Immature natural killer cell (primary cell): ENCODE measurements at regions not wholly inside any gene's neighbourhood (a gene's known extent, or its start where the extent isn't known, plus 50 kb on each side); places are given as distances from the start of the nearest gene placed in this dataset.
A peak's percentile ranks its signal among the peaks of the same experiment; 100 is the strongest.

Experiments used
- DNase-seq, 3 donors: peaks; one replicate each; pipeline ENCODE4 v3.0.0; 2022; ENCODE audit warnings: mixed read lengths in 1 of 3
- H3K27ac Mint-ChIP-seq, 6 donors: one replicate each; pipeline ENCODE4 v1.8.0; 2020; ENCODE audit warnings: mixed read lengths in 6 of 6, mild to moderate bottlenecking in 5 of 6, inconsistent platforms in 4 of 6, moderate library complexity in 3 of 6
- H3K27me3 Mint-ChIP-seq, 3 donors: one replicate each; pipeline ENCODE4 v1.8.0; 2020 to 2021; ENCODE audit warnings: low read depth in 3 of 3, mild to moderate bottlenecking in 3 of 3, mixed read lengths in 3 of 3, moderate library complexity in 3 of 3, inconsistent platforms in 1 of 3
- H3K36me3 Mint-ChIP-seq, 3 donors: one replicate each; pipeline ENCODE4 v1.8.0; 2020; ENCODE audit warnings: mixed read lengths in 3 of 3, inconsistent platforms in 2 of 3, mild to moderate bottlenecking in 2 of 3
- H3K4me1 Mint-ChIP-seq, 2 donors: one replicate each; pipeline ENCODE4 v1.8.0; 2020; ENCODE audit warnings: inconsistent platforms in 2 of 2, mild to moderate bottlenecking in 2 of 2, mixed read lengths in 2 of 2, moderate library complexity in 1 of 2
- H3K4me3 Mint-ChIP-seq, 5 donors: one replicate each; pipeline ENCODE4 v1.8.0; 2020; ENCODE audit warnings: mild to moderate bottlenecking in 5 of 5, mixed read lengths in 5 of 5, inconsistent platforms in 3 of 5, moderate library complexity in 3 of 5
- H3K9me3 Mint-ChIP-seq, 6 donors: one replicate each; pipeline ENCODE4 v1.8.0; 2020; ENCODE audit warnings: mild to moderate bottlenecking in 6 of 6, mixed read lengths in 6 of 6, inconsistent platforms in 4 of 6, moderate library complexity in 3 of 6

- Mint-ChIP-seq H3K9me3 (peaks cover 0 to 6% (median 2%) of the 10 kb centered on the region in 6 donors), H3K4me3 (no peak overlapping the region), H3K27ac (no peak overlapping the region), H3K4me1 (no peaks in the 10 kb centered on the region), H3K36me3 (peaks cover 3 to 7% (median 4%) of the 10 kb centered on the region in 3 donors), H3K27me3 (peaks cover 0 to 2% (median 2%) of the 10 kb centered on the region in 3 donors)
- no peak for DNase-seq
These were observed 160.9 kb upstream of the SATB1 start for GRCh38 chr3:18586076-18586475.

GRCh38 chr3:18585004-18585968 lies 160.1 kb upstream of the SATB1 start:
- peaks cover 0 to 2% (median 2%) of the 10 kb centered on the region in 3 donors for H3K27me3 Mint-ChIP-seq
- H3K4me3 Mint-ChIP-seq, result no peak overlapping the region
- H3K27ac Mint-ChIP-seq, result no peak overlapping the region
- H3K9me3 Mint-ChIP-seq, result peaks cover 0 to 6% (median 2%) of the 10 kb centered on the region in 6 donors
- no peak for DNase-seq
- H3K36me3 Mint-ChIP-seq, result peaks cover 3 to 7% (median 4%) of the 10 kb centered on the region in 3 donors
- no peaks in the 10 kb centered on the region for H3K4me1 Mint-ChIP-seq

GRCh38 chr3:18580268-18580667 lies 155.1 kb upstream of the SATB1 start:
- Mint-ChIP-seq H3K27me3 (peaks cover 0 to 5% (median 5%) of the 10 kb centered on the region in 3 donors), H3K4me3 (no peak overlapping the region), H3K9me3 (peaks cover 0 to 4% (median under 1%) of the 10 kb centered on the region in 6 donors), H3K27ac (no peak overlapping the region), H3K36me3 (peaks cover 8 to 12% (median 8%) of the 10 kb centered on the region in 3 donors), H3K4me1 (no peaks in the 10 kb centered on the region)
- DNase-seq, result no peak

- H3K27me3 Mint-ChIP-seq, result peaks cover 0 to 5% (median 5%) of the 10 kb centered on the region in 3 donors
- H3K36me3 Mint-ChIP-seq, result peaks cover 8 to 11% (median 8%) of the 10 kb centered on the region in 3 donors
- no peak for DNase-seq
- no peak overlapping the region for H3K4me3 Mint-ChIP-seq
- H3K4me1 Mint-ChIP-seq, result no peaks in the 10 kb centered on the region
- H3K27ac Mint-ChIP-seq, result peak overlapping the region in 1 of 6 donors; percentile 11
- H3K9me3 Mint-ChIP-seq, result peaks cover 0 to 4% (median under 1%) of the 10 kb centered on the region in 6 donors
These were observed 154.5 kb upstream of the SATB1 start for GRCh38 chr3:18579661-18580060.

- Mint-ChIP-seq H3K4me1 (no peaks in the 10 kb centered on the region), H3K9me3 (no peaks in the 10 kb centered on the region), H3K4me3 (no peak overlapping the region), H3K27me3 (peaks cover 0 to 3% (median 2%) of the 10 kb centered on the region in 3 donors), H3K36me3 (peaks cover 4 to 8% (median 5%) of the 10 kb centered on the region in 3 donors), H3K27ac (no peak overlapping the region)
- DNase-seq, result no peak
These were observed 150.4 kb upstream of the SATB1 start for GRCh38 chr3:18575573-18575972.

- Mint-ChIP-seq H3K27me3 (peaks cover 0 to 4% (median 0%) of the 10 kb centered on the region in 3 donors), H3K36me3 (peaks cover 4 to 15% (median 8%) of the 10 kb centered on the region in 3 donors), H3K4me1 (peaks cover 2 to 6% of the 10 kb centered on the region in 2 donors), H3K4me3 (no peak overlapping the region), H3K27ac (no peak overlapping the region), H3K9me3 (no peaks in the 10 kb centered on the region)
- no peak for DNase-seq
These were observed 147.7 kb upstream of the SATB1 start for GRCh38 chr3:18572809-18573208.

GRCh38 chr3:18567293-18567692 lies 142.2 kb upstream of the SATB1 start:
- H3K4me1 Mint-ChIP-seq, result peaks cover 7 to 13% of the 10 kb centered on the region in 2 donors
- DNase-seq, result no peak
- H3K36me3 Mint-ChIP-seq, result peaks cover 0 to 10% (median 4%) of the 10 kb centered on the region in 3 donors
- peaks cover 0 to 2% (median 0%) of the 10 kb centered on the region in 6 donors for H3K9me3 Mint-ChIP-seq
- peaks cover 0 to 1% (median 0%) of the 10 kb centered on the region in 3 donors for H3K27me3 Mint-ChIP-seq
- H3K27ac Mint-ChIP-seq, result no peak overlapping the region
- H3K4me3 Mint-ChIP-seq, result no peak overlapping the region

GRCh38 chr3:18562364-18563154 lies 137.4 kb upstream of the SATB1 start:
- H3K27ac Mint-ChIP-seq, result peak overlapping the region in 1 of 6 donors; percentile 19
- H3K4me1 Mint-ChIP-seq, result peaks cover 19 to 44% of the 10 kb centered on the region in 2 donors

GRCh38 chr3:18559331-18559842 lies 134.2 kb upstream of the SATB1 start:
- Mint-ChIP-seq H3K27ac (peak overlapping the region in 4 of 6 donors; percentile 42 to 83 (median 82)), H3K9me3 (peaks cover 0 to 2% (median 0%) of the 10 kb centered on the region in 6 donors), H3K4me1 (peaks cover 31 to 53% of the 10 kb centered on the region in 2 donors), H3K4me3 (peak overlapping the region in 4 of 5 donors; percentile 36 to 61 (median 50)), H3K36me3 (peaks cover 3 to 7% (median 3%) of the 10 kb centered on the region in 3 donors), H3K27me3 (peaks cover 2 to 6% (median 4%) of the 10 kb centered on the region in 3 donors)
- peak; percentile 39 to 52 (median 47) for DNase-seq

More at GRCh38 chr3:18562364-18563154, 137.4 kb upstream of the SATB1 start:
- Mint-ChIP-seq H3K36me3 (peaks cover 3% of the 10 kb centered on the region in 3 donors), H3K4me3 (no peak overlapping the region), H3K9me3 (peaks cover 0 to 2% (median 0%) of the 10 kb centered on the region in 6 donors), H3K27me3 (peaks cover 0 to 2% (median 0%) of the 10 kb centered on the region in 3 donors)
- no peak for DNase-seq

- peaks cover 31 to 53% of the 10 kb centered on the region in 2 donors for H3K4me1 Mint-ChIP-seq
- peaks cover 3 to 7% (median 3%) of the 10 kb centered on the region in 3 donors for H3K36me3 Mint-ChIP-seq
- H3K4me3 Mint-ChIP-seq, result no peak overlapping the region
- H3K9me3 Mint-ChIP-seq, result peaks cover 0 to 2% (median 0%) of the 10 kb centered on the region in 6 donors
- no peak for DNase-seq
- H3K27me3 Mint-ChIP-seq, result peaks cover 2 to 6% (median 4%) of the 10 kb centered on the region in 3 donors
- peak overlapping the region in 4 of 6 donors; percentile 14 to 77 (median 58) for H3K27ac Mint-ChIP-seq
These were observed 133.4 kb upstream of the SATB1 start for GRCh38 chr3:18558507-18558906.

- no peak overlapping the region for H3K4me3 Mint-ChIP-seq
- no peak for DNase-seq
- H3K9me3 Mint-ChIP-seq, result no peaks in the 10 kb centered on the region
- peaks cover 31 to 53% of the 10 kb centered on the region in 2 donors for H3K4me1 Mint-ChIP-seq
- H3K36me3 Mint-ChIP-seq, result peaks cover 3 to 4% (median 3%) of the 10 kb centered on the region in 3 donors
- H3K27me3 Mint-ChIP-seq, result peaks cover 2 to 6% (median 4%) of the 10 kb centered on the region in 3 donors
- H3K27ac Mint-ChIP-seq, result peak overlapping the region in 5 of 6 donors; percentile 42 to 95 (median 75)
These were observed 132.1 kb upstream of the SATB1 start for GRCh38 chr3:18557216-18557615.

GRCh38 chr3:18556503-18557135 lies 131.5 kb upstream of the SATB1 start:
- Mint-ChIP-seq H3K9me3 (no peaks in the 10 kb centered on the region), H3K27me3 (peaks cover 0 to 6% (median 4%) of the 10 kb centered on the region in 3 donors), H3K4me3 (peak overlapping the region in 3 of 5 donors; percentile 3 to 56 (median 55)), H3K4me1 (peaks cover 31 to 53% of the 10 kb centered on the region in 2 donors), H3K36me3 (peaks cover 3 to 4% (median 3%) of the 10 kb centered on the region in 3 donors), H3K27ac (peak overlapping the region; percentile 34 to 95 (median 76))
- peak; percentile 71 to 77 (median 76) for DNase-seq
